Ishikawa (cell line): ENCODE measurements at regions not wholly inside any gene's neighbourhood (a gene's known extent, or its start where the extent isn't known, plus 50 kb on each side); places are given as distances from the start of the nearest gene placed in this dataset.

Experiments
- CEBPB ChIP-seq: IDR thresholded peaks from 2 replicates; pipeline ENCODE4 v1.6.1; 2012
- CREB1 ChIP-seq: IDR thresholded peaks from 2 replicates; pipeline ENCODE4 v1.6.1; 2012; ENCODE audit warnings: low read depth
- EGR1 ChIP-seq: IDR thresholded peaks from 2 replicates; pipeline ENCODE4 v1.6.1; 2012
- EP300 ChIP-seq: IDR thresholded peaks from 2 replicates; pipeline ENCODE4 v1.6.1; 2012; ENCODE audit warnings: borderline replicate concordance
- FOXM1 ChIP-seq: IDR thresholded peaks from 2 replicates; pipeline ENCODE4 v1.6.1; 2012; ENCODE audit warnings: low read depth, borderline replicate concordance
- NFIC ChIP-seq: IDR thresholded peaks from 2 replicates; pipeline ENCODE4 v1.6.1; 2012
- RAD21 ChIP-seq: IDR thresholded peaks from 2 replicates; pipeline ENCODE4 v1.6.1; 2012; ENCODE audit warnings: low read depth
- TAF1 ChIP-seq: IDR thresholded peaks from 2 replicates; pipeline ENCODE4 v1.6.1; 2012; ENCODE audit warnings: low read depth, mild to moderate bottlenecking
- TCF12 ChIP-seq: IDR thresholded peaks from 2 replicates; pipeline ENCODE4 v1.6.1; 2012; ENCODE audit warnings: low read depth
- TEAD4 ChIP-seq: IDR thresholded peaks from 2 replicates; pipeline ENCODE4 v1.6.1; 2012
- YY1 ChIP-seq: IDR thresholded peaks from 2 replicates; pipeline ENCODE4 v1.6.1; 2012; ENCODE audit warnings: low read depth
- ZBTB7A ChIP-seq: IDR thresholded peaks from 2 replicates; pipeline ENCODE4 v1.6.1; 2012; ENCODE audit warnings: low read depth
- TF ChIP-seq, protein P1 (sequence below): IDR thresholded peaks from 2 replicates; pipeline ENCODE4 v1.6.1; 2012; ENCODE audit warnings: low read depth, mild to moderate bottlenecking
- TF ChIP-seq, protein P2 (sequence below): IDR thresholded peaks from 2 replicates; pipeline ENCODE4 v1.6.1; 2012
- TF ChIP-seq, protein P3 (sequence below): IDR thresholded peaks from 2 replicates; pipeline ENCODE4 v1.6.1; 2012

DNA sequence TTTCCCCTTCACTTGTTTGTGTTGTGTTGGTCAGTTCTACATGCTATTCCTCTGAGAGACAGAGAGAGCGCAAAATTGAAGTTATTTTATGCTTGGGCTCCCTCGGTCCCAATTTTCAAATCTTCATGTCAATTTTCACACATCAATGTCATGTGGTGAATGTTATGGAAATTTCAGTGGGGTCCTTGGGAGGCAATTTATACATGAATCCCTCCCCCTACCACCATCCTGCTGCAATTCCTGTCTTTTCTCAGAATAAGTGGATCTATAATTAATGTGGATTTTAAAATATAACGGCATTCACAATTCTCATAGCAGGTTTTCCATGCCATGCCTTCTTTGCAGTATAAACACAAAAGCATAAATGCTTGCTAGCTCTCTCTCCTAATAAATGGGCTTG is 499.9 kb downstream of the MCTP2 start:
- TF ChIP-seq ZBTB7A (no peak), FOXM1 (no peak), CEBPB (no peak), CREB1 (no peak), TCF12 (no peak), TAF1 (no peak), TEAD4 (no peak), RAD21 (no peak), EGR1 (no peak), YY1 (no peak), EP300 (no peak), NFIC (no peak)
- TF ChIP-seq, protein P1, sequence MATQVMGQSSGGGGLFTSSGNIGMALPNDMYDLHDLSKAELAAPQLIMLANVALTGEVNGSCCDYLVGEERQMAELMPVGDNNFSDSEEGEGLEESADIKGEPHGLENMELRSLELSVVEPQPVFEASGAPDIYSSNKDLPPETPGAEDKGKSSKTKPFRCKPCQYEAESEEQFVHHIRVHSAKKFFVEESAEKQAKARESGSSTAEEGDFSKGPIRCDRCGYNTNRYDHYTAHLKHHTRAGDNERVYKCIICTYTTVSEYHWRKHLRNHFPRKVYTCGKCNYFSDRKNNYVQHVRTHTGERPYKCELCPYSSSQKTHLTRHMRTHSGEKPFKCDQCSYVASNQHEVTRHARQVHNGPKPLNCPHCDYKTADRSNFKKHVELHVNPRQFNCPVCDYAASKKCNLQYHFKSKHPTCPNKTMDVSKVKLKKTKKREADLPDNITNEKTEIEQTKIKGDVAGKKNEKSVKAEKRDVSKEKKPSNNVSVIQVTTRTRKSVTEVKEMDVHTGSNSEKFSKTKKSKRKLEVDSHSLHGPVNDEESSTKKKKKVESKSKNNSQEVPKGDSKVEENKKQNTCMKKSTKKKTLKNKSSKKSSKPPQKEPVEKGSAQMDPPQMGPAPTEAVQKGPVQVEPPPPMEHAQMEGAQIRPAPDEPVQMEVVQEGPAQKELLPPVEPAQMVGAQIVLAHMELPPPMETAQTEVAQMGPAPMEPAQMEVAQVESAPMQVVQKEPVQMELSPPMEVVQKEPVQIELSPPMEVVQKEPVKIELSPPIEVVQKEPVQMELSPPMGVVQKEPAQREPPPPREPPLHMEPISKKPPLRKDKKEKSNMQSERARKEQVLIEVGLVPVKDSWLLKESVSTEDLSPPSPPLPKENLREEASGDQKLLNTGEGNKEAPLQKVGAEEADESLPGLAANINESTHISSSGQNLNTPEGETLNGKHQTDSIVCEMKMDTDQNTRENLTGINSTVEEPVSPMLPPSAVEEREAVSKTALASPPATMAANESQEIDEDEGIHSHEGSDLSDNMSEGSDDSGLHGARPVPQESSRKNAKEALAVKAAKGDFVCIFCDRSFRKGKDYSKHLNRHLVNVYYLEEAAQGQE: no peak
- TF ChIP-seq, protein P2, sequence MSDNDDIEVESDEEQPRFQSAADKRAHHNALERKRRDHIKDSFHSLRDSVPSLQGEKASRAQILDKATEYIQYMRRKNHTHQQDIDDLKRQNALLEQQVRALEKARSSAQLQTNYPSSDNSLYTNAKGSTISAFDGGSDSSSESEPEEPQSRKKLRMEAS: no peak

DNA sequence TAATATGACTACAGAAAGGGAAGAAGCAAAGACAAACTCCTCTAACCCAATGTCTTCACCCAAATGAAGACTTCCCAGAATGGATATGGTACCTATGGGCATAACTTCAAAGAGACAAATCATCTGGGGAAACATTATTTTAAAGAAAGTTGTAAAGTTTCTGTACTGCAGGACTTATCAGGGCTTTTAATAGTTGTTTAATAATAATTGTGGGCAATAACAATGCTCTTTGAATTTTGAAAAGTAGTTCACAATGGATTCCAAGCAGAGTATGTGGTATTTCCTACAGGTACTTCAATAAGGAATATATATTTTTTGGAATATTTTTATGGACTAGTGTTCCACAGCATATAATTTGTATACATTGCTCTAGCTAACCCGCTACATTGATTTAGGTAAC is 503.1 kb downstream of the MCTP2 start:
- no peak for TF ChIP-seq TEAD4
- TF ChIP-seq TCF12: no peak
- TF ChIP-seq YY1: no peak
- TF ChIP-seq, protein P2: no peak
- no peak for TF ChIP-seq CREB1
- TF ChIP-seq, protein P1: no peak

- TF ChIP-seq, protein P3, sequence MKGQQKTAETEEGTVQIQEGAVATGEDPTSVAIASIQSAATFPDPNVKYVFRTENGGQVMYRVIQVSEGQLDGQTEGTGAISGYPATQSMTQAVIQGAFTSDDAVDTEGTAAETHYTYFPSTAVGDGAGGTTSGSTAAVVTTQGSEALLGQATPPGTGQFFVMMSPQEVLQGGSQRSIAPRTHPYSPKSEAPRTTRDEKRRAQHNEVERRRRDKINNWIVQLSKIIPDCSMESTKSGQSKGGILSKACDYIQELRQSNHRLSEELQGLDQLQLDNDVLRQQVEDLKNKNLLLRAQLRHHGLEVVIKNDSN: no peak
- TF ChIP-seq ZBTB7A (no peak), EP300 (no peak), FOXM1 (no peak), RAD21 (no peak), TEAD4 (no peak), NFIC (no peak)
- TF ChIP-seq, protein P1: no peak
- TF ChIP-seq, protein P2: no peak
Measured at GRCh38 chr15:94736236-94736635, 504.9 kb downstream of the MCTP2 start.

GRCh38 chr15:94739639-94740038 is 508.3 kb downstream of the MCTP2 start:
- TF ChIP-seq YY1: no peak
- no peak for TF ChIP-seq RAD21
- TF ChIP-seq ZBTB7A: no peak
- TF ChIP-seq EGR1: no peak

GRCh38 chr15:94740469-94740868 is 509.1 kb downstream of the MCTP2 start:
- TF ChIP-seq TEAD4: no peak
- TF ChIP-seq YY1: no peak
- TF ChIP-seq RAD21: no peak
- no peak for TF ChIP-seq CEBPB
- TF ChIP-seq FOXM1: no peak
- TF ChIP-seq, protein P2: no peak
- no peak for TF ChIP-seq EGR1
- TF ChIP-seq CREB1: no peak
- no peak for TF ChIP-seq EP300
- no peak for TF ChIP-seq ZBTB7A
- TF ChIP-seq, protein P3: no peak
- TF ChIP-seq TAF1: no peak
- no peak for TF ChIP-seq TCF12
